Fibroblast of peridontal ligament (primary cell): ENCODE measurements at regions not wholly inside any gene's neighbourhood (a gene's known extent, or its start where the extent isn't known, plus 50 kb on each side); places are given as distances from the start of the nearest gene placed in this dataset.

ENCODE experiments used
- DNase-seq: peaks from one replicate; pipeline ENCODE4 v3.0.0-alpha.2; 2010; ENCODE audit errors: extremely low read depth

GRCh38 chr13:77423296-77423695, 96.4 kb upstream of the MYCBP2 start:
- DNase-seq = no peak

GRCh38 chr13:77422724-77423123, 95.8 kb upstream of the MYCBP2 start:
- DNase-seq = no peak

GRCh38 chr13:77417897-77418296, 91.0 kb upstream of the MYCBP2 start:
- DNase-seq = no peak

GRCh38 chr13:77416666-77417212, 89.8 kb upstream of the MYCBP2 start:
- no peak for DNase-seq

- no peak for DNase-seq
Measured at GRCh38 chr13:77415253-77416071, 88.6 kb upstream of the MYCBP2 start.

GRCh38 chr13:77412860-77413259, 86.0 kb upstream of the MYCBP2 start:
- DNase-seq = no peak

GRCh38 chr13:77412116-77412635, 85.3 kb upstream of the MYCBP2 start:
- no peak for DNase-seq

- no peak for DNase-seq
Measured at GRCh38 chr13:77409412-77409811, 82.5 kb upstream of the MYCBP2 start.

- no peak for DNase-seq
Measured at GRCh38 chr13:77406644-77407440, 79.9 kb upstream of the MYCBP2 start.

- DNase-seq = no peak
Measured at GRCh38 chr13:77398825-77399620, 72.1 kb upstream of the MYCBP2 start.

- peak; percentile 46 for DNase-seq
Measured at GRCh38 chr13:77397636-77398035, 70.7 kb upstream of the MYCBP2 start.

- DNase-seq = no peak
Measured at GRCh38 chr13:77391475-77391874, 64.6 kb upstream of the MYCBP2 start.

- DNase-seq = no peak
Measured at GRCh38 chr13:77390391-77390790, 63.5 kb upstream of the MYCBP2 start.

- no peak for DNase-seq
Measured at GRCh38 chr13:77389625-77390000, 62.7 kb upstream of the MYCBP2 start.

- no peak for DNase-seq
Measured at GRCh38 chr13:77388944-77389624, 62.2 kb upstream of the MYCBP2 start.

- no peak for DNase-seq
Measured at GRCh38 chr13:77387607-77388200, 60.8 kb upstream of the MYCBP2 start.

GRCh38 chr13:77386880-77387606, 60.1 kb upstream of the MYCBP2 start:
- DNase-seq = peak; percentile 71

- no peak for DNase-seq
Measured at GRCh38 chr13:77386046-77386445, 59.2 kb upstream of the MYCBP2 start.

GRCh38 chr13:77384999-77385398, 58.1 kb upstream of the MYCBP2 start:
- peak; percentile 50 for DNase-seq

GRCh38 chr13:77383097-77383496, 56.2 kb upstream of the MYCBP2 start:
- DNase-seq = peak; percentile 41
